GM21619 (cell line): ENCODE measurements at regions not wholly inside any gene's neighbourhood (a gene's known extent, or its start where the extent isn't known, plus 50 kb on each side); places are given as distances from the start of the nearest gene placed in this dataset.

Experiments used
- ATAC-seq: cut with Tn5 transposase; IDR thresholded peaks from one replicate; pipeline ENCODE4 v1.9.1; 2021; ENCODE audit not compliant: unreplicated experiment

- no peak for ATAC-seq
Observed at GRCh38 chr7:120207037-120207436, 65.9 kb upstream of the KCND2 start.

GRCh38 chr7:120215654-120216053, 57.3 kb upstream of the KCND2 start:
- ATAC-seq: no peak

- no peak for ATAC-seq
Observed at GRCh38 chr7:120216947-120217346, 56.0 kb upstream of the KCND2 start.

DNA sequence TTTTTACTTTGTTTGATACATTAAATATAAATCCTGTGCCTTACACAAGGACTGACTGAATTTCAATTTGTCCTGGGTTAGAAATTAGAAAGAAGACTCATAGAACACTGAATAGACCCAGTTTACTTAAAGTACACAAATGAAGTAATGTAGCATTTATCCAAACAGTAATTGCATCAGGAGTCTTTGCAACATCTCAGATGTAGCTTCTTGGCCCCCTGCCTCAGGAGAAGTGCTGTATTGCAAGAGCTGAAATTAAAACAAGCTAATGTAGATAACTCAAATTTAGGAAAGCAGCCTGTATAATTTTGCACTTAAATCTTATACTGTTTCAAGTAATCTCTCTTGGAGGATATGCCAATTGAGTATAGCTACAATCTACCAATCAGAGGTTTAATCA, 54.3 kb upstream of the KCND2 start:
- no peak for ATAC-seq

DNA sequence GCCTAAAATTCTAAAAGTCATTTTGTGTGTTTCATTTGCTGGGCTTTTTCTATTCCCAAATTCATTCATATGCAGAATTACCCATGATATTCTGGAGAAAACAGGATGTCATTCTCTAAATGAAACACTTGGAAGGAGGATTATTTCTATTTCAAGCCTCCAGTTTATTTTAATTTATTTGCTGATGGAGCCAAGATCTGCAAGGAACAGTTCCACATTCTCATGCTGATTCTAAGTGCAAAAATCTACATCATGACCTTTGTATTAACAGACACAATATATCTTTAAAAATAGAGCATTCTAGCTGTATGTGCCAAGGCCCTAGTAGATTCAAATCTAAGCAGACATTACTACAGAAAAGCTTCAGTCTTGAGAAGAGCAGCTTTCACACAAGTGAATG, 51.3 kb upstream of the KCND2 start:
- ATAC-seq: no peak
